GM19035 (cell line): ENCODE measurements at regions not wholly inside any gene's neighbourhood (a gene's known extent, or its start where the extent isn't known, plus 50 kb on each side); places are given as distances from the start of the nearest gene placed in this dataset.

ENCODE experiments used
- ATAC-seq: cut with Tn5 transposase; IDR thresholded peaks from one replicate; pipeline ENCODE4 v1.9.1; 2021; ENCODE audit not compliant: unreplicated experiment

GRCh38 chr3:102078401-102078800 lies 229.1 kb downstream of the NFKBIZ start:
- no peak for ATAC-seq

DNA sequence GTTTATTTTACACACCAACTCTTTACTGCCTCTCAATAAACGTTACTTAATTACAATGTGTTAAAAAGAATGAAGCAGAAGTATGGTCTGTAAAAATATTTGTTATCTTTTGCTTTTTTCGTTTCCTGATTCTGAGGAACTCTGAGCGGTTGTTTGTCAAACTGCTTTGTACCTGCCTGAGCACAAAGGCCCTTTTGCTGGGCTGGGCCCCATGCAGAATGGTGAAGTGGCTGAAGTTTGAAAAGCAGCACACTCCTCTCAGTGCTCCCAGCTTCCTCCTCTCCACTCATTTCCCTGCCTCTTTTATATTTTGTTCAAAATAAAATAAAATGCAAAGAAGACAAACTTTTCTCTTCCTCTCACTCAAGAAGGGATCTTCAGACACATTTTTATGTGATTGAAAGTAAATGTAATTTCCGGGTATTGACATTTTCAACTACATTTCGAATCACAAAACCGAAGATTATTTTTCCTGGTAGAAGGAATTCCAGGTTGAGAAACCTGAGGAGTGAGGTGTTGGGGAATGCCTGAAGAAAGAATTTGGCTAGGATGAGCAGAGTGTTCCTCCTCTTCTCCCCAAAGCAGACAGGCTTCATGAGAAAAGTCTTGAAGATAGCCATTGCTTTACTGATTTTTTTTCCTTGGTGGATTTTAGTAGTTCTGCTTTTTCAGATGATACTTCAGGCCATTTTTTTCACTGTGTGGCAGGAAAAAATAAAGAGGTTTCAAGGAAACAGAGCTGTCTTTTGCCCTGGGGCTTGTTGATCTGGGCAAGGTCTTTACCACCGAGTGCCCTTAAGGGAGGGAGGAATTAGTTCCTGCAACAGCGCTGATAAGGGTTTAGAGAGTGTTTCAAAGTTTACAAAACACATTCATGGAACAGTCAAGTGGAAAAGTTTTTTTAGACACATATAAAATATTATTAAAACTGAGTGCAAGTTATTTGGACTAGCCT lies 229.8 kb downstream of the NFKBIZ start:
- ATAC-seq: no peak

DNA sequence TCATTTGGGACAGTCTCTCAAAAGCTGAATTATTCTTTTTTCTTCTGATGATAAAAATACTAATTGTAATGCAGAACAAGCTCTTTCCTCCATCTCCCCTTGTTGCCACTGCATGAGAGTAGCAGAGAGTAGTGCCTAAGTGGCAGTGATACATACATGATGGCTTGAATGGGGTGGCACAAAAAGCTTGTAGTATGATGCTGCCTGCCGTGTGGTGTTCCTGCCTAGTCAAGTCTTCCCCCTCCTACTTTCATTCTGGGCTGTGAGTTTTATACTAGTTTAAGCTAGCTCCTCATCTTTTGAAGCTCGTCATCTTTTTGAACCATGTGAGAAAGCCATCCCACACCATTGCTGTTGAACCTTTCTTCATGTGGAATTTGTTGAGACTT lies 230.5 kb downstream of the NFKBIZ start:
- no peak for ATAC-seq

DNA sequence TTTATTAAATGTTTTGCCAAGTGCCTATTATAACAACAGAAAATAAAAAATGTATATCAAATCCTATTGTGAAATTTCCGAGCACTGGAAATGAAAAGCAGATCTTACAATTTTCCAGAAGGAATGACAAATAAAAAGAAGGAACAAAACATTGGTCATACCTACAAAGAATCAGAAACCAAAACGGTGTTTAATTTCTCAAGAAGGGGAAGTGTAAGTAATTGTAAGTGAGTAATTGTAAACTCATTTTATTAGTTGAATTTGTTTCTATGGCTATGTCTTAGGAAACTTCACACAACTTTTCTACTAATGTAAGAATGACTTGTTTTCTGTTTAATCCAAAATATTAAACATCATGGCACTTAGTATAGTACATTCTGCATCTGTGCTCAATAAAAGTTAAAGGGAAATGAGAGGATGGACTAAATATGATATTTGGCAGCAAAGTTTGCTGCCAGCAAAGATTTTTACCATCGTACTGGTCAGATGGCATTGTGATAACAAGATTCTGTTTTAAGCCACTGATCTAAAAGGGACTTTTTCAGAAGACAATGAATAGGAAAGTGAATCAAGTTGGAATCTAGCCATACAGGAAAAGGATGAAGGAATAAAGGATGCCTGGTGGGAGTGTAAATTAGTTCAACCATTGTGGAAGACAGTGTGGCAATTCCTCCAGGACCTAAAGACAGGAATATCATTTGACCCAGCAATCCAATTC lies 232.4 kb downstream of the NFKBIZ start:
- no peak for ATAC-seq

DNA sequence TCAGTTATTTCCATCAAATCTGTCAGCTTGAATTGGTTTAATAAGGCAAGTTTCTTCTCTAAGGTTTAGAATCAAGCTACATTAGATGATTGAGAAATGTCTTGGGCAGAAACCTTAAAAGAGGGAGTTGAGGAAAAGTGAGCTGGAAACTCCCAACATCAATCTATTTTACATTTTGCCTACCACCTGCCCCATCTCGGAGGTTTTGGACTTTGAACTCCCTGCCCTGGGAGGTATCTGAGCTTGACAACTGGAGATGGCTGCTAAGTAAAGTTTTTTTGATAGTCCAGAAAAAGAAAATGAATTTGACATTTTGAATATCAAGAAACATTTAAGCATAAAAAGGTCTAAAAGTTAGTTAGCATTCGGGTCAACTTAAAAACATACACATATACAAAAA lies 234.2 kb downstream of the NFKBIZ start:
- no peak for ATAC-seq

DNA sequence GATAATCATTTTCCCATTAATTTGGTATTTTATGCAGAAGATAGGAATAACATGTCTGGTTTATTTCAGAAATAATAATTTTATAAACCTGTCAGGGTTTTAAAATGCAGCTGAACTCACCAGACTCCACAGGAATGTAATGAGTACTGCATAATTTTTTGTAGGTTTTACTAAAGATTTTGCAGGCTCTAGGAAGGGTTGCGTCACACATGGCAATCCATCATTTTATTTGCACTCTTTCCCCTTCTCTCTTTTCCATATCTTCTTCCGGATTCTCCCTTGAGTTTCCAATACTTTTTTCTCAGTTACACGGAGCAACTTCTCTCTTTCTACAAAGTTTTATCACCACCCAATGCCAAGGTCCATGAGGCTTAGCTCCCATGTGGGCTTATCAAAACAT lies 234.7 kb downstream of the NFKBIZ start:
- ATAC-seq: no peak

DNA sequence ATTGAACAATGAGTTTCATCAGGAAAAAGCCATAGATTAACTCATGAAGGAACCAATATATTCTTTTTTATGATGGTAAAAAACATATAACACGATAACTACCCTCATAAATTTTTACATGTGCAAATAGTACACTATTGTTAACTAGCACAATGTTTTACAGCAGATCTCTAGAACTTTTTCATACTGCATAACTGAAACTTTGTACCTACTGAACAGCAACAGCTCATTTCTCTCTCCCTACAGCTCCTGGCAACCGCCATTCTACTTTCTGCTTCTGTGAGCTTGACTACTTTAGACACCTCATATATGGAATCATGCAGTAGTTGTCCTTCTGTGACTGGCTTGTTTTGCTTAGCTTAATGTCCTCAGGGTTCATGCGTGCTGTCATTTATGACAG lies 235.4 kb downstream of the NFKBIZ start:
- no peak for ATAC-seq

GRCh38 chr3:102085431-102086176 lies 236.3 kb downstream of the NFKBIZ start:
- no peak for ATAC-seq

- ATAC-seq: no peak
Measured at GRCh38 chr3:102087236-102087635, 237.9 kb downstream of the NFKBIZ start.

- ATAC-seq: no peak
Measured at GRCh38 chr3:102089239-102089638, 239.9 kb downstream of the NFKBIZ start.

DNA sequence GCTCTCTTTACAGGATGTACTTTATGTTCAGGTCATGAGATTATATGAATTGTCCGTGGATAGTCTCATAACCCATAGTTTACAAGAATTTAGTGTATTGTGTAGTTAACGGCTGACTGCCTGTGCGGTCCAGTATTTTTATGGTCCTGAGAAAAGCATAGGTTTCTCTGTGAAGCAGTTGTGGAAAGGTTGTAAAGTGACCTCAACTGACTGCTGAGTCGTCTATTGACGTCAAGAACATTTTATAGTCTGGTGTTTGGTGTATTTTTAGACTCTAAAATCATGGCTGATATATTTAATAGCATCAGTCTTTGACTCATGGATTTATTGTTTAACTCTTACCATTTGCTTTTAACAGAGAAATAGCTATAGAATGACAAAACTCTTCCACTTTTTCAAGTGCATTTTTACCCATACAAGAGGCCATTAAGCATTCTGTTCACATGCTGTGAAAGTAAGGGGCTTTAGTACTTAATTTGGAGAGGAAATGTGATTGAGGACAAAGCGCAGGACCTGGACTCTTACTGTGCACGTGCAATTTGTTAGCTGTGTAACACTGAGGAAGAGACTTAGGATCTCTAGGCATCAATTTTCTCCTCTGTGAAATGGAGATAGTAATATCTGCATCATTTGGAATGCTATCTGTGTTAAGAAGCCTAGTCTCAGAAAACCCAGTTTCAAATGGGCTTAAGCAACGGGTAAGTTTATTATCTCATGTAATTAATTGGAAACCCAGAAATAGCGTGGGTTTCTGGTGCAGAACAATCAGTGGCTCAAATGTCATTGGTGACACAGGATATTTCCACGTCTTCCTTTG lies 240.8 kb downstream of the NFKBIZ start:
- no peak for ATAC-seq

DNA sequence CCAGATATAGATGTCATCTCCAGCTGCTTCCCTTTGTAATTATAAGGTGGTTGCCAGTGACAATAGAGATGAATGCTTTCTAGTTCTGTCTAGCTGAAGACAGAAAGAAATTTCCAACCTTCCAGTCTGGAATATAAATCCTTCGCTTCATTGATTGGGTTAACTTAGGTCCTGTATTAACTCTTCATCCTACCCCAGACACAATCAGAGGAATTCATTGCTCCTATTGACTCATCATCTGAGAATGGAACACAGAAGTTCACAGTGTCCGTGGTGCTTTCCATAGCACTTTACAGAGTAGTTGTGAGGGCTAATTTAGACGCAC lies 241.4 kb downstream of the NFKBIZ start:
- ATAC-seq: no peak

DNA sequence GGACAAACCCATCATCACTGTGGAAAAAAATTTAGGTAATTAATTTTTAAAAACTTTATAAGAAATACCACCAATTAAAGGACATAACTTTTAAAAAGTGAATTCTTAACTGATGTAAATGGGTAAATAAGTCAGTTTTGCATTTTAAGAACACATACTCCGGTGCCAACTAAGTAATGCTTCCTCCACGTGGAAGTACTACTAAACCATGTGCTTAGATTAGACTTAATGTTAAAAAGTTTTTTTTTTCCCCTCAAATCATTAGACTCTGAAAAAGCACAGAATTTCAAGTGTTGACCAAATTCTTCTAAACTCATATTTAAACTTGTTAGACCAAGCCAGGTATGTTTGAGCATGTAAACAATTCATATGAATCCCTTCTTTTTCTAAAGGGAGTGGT lies 242.0 kb downstream of the NFKBIZ start:
- no peak for ATAC-seq

DNA sequence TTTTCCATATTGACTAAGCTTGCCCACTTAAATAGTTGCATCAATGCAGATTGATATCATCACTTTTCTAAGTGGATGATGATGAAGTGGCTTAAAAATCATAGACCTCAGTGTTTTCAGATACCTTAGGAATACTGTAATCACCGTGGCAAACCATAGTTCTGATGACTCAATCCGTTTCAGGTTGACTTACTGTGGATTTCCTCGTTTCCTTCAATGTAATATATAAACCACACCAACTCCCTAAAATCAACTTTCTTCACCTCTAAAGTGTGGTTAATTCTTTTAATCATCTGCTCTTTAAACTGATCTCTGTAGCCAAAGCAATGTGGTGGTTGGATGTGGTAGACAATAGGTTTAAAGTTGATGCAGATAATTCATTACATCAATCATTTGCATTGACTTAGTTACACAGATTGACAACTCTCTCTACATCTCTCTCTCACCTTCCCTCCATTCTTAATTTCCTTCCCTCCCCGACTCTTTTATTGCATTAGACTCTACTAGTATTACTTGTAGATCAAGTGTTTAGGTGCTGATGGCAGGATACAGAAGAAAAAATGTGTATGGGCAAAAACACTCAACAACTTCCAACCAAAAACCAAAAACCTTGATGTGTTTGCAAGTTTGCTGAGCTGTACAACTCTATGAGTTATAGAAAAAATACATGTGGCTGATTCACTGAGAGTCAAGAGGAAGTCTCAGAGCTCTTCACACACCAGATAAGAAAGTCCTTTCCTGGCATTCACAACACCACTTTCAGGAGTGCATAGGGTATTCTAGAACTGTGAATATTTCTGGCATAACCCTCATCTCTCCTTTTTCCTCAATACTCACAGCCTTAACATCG lies 243.5 kb downstream of the NFKBIZ start:
- ATAC-seq: no peak

DNA sequence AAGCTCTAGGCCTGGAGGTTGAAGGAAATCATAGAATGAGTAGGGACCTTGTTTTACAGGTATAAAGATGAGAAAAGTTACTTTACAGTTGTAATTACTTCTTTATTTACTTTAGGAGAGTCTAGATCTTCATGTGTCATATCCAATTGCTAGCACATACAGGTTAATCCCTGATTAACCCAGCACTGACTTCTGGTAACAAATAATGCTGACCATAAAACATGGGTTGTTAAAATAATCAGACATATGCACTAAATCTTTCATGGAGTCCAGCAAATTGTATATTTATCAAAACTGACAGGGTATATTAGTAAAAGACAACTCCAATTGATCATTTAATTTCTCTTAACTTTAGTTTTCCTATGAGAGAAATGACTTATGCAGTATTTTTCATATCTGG lies 245.2 kb downstream of the NFKBIZ start:
- no peak for ATAC-seq

DNA sequence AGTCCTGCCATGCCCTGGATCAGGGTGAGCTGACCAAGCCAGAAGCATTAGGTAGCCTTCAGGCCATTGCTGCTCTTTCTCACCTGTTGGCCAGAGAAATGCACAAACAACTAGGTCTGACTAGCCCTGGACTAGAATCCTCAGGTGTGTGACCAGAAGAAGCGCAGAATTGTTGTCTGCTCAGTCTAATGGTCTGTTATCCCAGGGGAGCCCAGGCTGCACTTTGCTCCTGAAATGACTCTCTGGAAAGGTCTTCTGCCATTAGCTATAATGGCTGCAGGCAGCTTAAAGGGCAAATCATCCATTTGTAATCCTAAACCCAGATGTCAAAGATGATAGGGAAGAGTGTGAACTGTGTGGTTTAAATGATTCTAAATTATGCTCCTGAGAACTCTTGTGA lies 246.1 kb downstream of the NFKBIZ start:
- ATAC-seq: no peak

DNA sequence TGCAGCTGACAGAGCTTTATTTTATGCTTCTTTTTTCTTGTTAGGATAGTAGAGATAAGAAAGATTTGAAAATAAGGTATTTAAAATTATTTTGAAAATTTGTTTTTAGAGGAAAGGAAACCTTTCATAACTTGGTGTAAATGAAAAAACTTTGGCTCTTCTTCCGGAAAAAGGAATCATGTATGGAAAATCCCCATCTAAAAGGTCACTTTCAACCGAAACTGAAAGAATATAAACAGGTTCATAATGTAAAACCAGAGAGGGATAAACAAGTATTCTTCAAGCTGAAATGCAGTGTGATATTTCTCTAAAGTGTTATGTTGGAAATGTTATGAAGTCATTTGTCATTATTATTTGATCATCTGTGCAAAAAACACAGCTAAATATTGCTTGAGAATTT lies 246.8 kb downstream of the NFKBIZ start:
- ATAC-seq: no peak

DNA sequence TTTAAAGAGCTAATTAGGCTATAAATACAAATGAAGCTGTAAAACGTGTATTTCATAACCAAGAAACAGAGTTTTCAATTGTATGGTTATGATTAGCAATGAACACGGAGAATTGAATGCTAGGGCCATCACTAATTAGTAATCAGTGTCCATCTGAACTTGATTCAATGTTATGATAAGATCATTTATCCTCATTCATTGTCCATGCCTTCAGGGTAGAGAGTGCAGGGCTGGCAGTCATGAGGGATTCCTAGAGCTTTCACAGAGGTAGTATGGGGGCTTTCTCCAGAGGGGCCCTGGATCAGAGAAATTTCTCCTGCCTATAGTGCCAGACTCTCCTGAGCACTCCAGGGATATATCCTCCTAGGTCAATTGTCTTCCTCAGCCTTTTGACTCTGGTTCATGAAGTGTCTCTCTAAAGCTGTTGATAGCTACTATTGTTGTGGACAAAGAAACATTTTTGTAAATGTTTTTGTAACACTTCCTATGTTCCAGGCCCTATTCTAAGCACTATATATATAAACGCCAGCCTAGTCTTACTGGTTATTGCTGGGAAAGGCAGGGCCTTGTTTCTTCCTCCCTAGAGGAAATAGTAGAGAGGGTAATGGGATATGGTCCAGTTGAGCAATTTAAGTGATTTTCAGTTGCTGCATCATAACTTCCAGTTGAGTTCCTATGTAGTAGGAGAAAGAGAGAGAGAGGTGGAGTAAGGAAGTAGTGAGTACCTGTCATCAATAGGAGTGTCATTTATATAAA lies 249.0 kb downstream of the NFKBIZ start:
- ATAC-seq: no peak

- no peak for ATAC-seq
Measured at GRCh38 chr3:102099913-102100312, 250.6 kb downstream of the NFKBIZ start.
